ENCODE measurements at regions not wholly inside any gene's neighbourhood (a gene's known extent, or its start where the extent isn't known, plus 50 kb on each side); places are given as distances from the start of the nearest gene placed in this dataset.
"Not testable (repeated sequence)": the region's sequence is repeated elsewhere in the genome, so short reads cannot be mapped to it uniquely, and the experiment has no call there.

GRCh38 chr10:23978317-23978716 is 230.6 kb upstream of the KIAA1217 start:
- H3K4me3 ChIP-seq (ENCODE audit: low read length) = no peak overlapping the region
- DNase-seq (ENCODE audit: low read depth) = no peak
- TF ChIP-seq CTCF (conservative IDR thresholded peaks at IDR 0.05; ENCODE audit: low read depth, low read length) = no peak

GRCh38 chr10:23980094-23980493 is 228.8 kb upstream of the KIAA1217 start:
- no peak for DNase-seq (ENCODE audit: low read depth)
- no peak for TF ChIP-seq CTCF (conservative IDR thresholded peaks at IDR 0.05; ENCODE audit: low read depth, low read length)

GRCh38 chr10:23981520-23982309 is 227.2 kb upstream of the KIAA1217 start:
- peak; percentile 29 for TF ChIP-seq CTCF (conservative IDR thresholded peaks at IDR 0.05; ENCODE audit: low read depth, low read length)
- no peak for DNase-seq (ENCODE audit: low read depth)
- no peak overlapping the region for H3K4me3 ChIP-seq (ENCODE audit: low read length)

More at GRCh38 chr10:23980094-23980493, 228.8 kb upstream of the KIAA1217 start:
- no peak overlapping the region for H3K4me3 ChIP-seq (ENCODE audit: low read length)

- DNase-seq (ENCODE audit: low read depth); H3K4me3 ChIP-seq (ENCODE audit: low read length): not testable (repeated sequence)
Measured at GRCh38 chr10:23984405-23984804, 224.5 kb upstream of the KIAA1217 start.

GRCh38 chr10:23988006-23988405 is 220.9 kb upstream of the KIAA1217 start:
- no peak for DNase-seq (ENCODE audit: low read depth)
- H3K4me3 ChIP-seq (ENCODE audit: low read length) = no peak overlapping the region
- TF ChIP-seq CTCF (conservative IDR thresholded peaks at IDR 0.05; ENCODE audit: low read depth, low read length) = no peak

- no peak for DNase-seq (ENCODE audit: low read depth)
- no peak overlapping the region for H3K4me3 ChIP-seq (ENCODE audit: low read length)
- peak; percentile 95 for TF ChIP-seq CTCF (conservative IDR thresholded peaks at IDR 0.05; ENCODE audit: low read depth, low read length)
Measured at GRCh38 chr10:23994459-23995046, 214.4 kb upstream of the KIAA1217 start.

GRCh38 chr10:23999445-23999844 is 209.5 kb upstream of the KIAA1217 start:
- DNase-seq (ENCODE audit: low read depth) = no peak
- H3K4me3 ChIP-seq (ENCODE audit: low read length) = no peak overlapping the region
- TF ChIP-seq CTCF (conservative IDR thresholded peaks at IDR 0.05; ENCODE audit: low read depth, low read length) = no peak
